NT2/D1 (cell line): ENCODE measurements at regions not wholly inside any gene's neighbourhood (a gene's known extent, or its start where the extent isn't known, plus 50 kb on each side); places are given as distances from the start of the nearest gene placed in this dataset.
"Not testable (repeated sequence)": the region's sequence is repeated elsewhere in the genome, so short reads cannot be mapped to it uniquely, and the experiment has no call there.

Experiments
- DNase-seq: peaks from one replicate; pipeline ENCODE4 v3.0.0-alpha.2; 2011; ENCODE audit warnings: low read depth, low spot score
- H3K27me3 ChIP-seq: 2 replicates; pipeline ENCODE4 v1.6.0; 2011; ENCODE audit warnings: mild to moderate bottlenecking; ENCODE audit not compliant: insufficient read length, insufficient read depth
- H3K36me3 ChIP-seq: 2 replicates; pipeline ENCODE4 v1.6.1; 2011; ENCODE audit warnings: mild to moderate bottlenecking, low read length, mixed read lengths; ENCODE audit not compliant: insufficient read depth, insufficient read length
- H3K4me1 ChIP-seq: 2 replicates; pipeline ENCODE4 v1.5.1; 2011; ENCODE audit not compliant: insufficient read depth, insufficient read length
- H3K4me3 ChIP-seq: 2 replicates; pipeline ENCODE4 v1.5.1; 2011; ENCODE audit warnings: low read depth; ENCODE audit not compliant: insufficient read length
- H3K9ac ChIP-seq: 2 replicates; pipeline ENCODE4 v1.6.0; 2011; ENCODE audit warnings: low read depth; ENCODE audit not compliant: insufficient read length
- H3K9me3 ChIP-seq: 2 replicates; pipeline ENCODE4 v1.5.1; 2011; ENCODE audit warnings: mild to moderate bottlenecking, low read length; ENCODE audit not compliant: insufficient read depth
- SUZ12 ChIP-seq: IDR thresholded peaks from 2 replicates; pipeline ENCODE4 v1.6.1; 2011; ENCODE audit not compliant: insufficient read length, insufficient read depth; ENCODE audit errors: extremely low read depth
- YY1 ChIP-seq: IDR thresholded peaks from 2 replicates; pipeline ENCODE4 v1.6.1; 2011; ENCODE audit not compliant: insufficient read length, insufficient read depth
- ZNF274 ChIP-seq: IDR thresholded peaks from 2 replicates; pipeline ENCODE4 v1.6.1; 2011; ENCODE audit warnings: mild to moderate bottlenecking, low read depth, low read length

DNA sequence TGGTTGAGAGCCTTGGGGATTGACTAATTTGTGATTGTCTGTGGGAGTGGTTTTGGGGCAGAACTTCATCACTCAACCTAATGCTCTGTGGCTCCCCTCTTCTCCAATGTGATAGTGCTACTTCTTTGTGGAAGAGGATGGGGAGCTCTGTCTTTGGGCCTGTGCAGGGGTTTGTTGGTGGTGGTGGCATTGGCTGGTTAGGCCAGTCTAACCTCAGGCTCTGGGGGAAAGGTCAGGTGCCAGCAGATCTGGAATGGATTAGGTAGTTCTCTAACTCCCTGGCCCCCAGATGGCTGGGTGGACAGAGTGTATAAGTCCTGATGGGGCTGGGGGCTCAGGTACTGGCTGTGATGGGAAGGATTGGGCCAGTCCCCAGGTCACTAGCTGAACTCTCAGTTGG lies 129.0 kb upstream of the CHD6 start:
- no peak for DNase-seq
- no peak overlapping the region for H3K9ac ChIP-seq
- H3K4me3 ChIP-seq, result no peak overlapping the region
- H3K9me3 ChIP-seq, result no peaks in the 10 kb centered on the region
- H3K36me3 ChIP-seq, result no peaks in the 10 kb centered on the region
- no peaks in the 10 kb centered on the region for H3K27me3 ChIP-seq
- no peak for TF ChIP-seq YY1
- no peak for TF ChIP-seq SUZ12
- TF ChIP-seq ZNF274, result no peak
- peaks cover 7% of the 10 kb centered on the region for H3K4me1 ChIP-seq

DNA sequence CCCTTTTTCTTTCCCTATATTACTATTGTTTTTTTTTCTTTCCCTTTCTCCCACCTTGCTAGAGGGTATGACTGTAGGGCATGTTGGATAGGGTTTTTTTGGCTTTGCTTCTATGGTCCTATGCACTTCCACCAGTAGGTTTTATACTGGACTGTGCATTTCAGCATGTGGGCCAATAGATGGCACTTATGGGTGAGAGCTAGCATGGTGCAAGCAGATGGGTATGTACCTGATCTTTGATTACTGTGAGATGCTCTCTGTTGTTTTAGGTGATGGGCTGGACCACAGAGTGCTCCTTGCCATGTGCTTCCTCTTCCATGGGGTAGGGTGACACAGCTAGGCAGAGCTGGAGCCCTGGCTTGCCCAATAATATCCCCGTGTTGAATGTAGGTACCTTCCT lies 128.5 kb upstream of the CHD6 start:
- peaks cover 7% of the 10 kb centered on the region for H3K4me1 ChIP-seq
- no peak for TF ChIP-seq SUZ12
- no peak for TF ChIP-seq ZNF274
- no peak for TF ChIP-seq YY1
- H3K4me3 ChIP-seq, result no peak overlapping the region
- no peak for DNase-seq
- no peaks in the 10 kb centered on the region for H3K9me3 ChIP-seq
- no peaks in the 10 kb centered on the region for H3K36me3 ChIP-seq
- no peak overlapping the region for H3K9ac ChIP-seq
- H3K27me3 ChIP-seq, result no peaks in the 10 kb centered on the region

DNA sequence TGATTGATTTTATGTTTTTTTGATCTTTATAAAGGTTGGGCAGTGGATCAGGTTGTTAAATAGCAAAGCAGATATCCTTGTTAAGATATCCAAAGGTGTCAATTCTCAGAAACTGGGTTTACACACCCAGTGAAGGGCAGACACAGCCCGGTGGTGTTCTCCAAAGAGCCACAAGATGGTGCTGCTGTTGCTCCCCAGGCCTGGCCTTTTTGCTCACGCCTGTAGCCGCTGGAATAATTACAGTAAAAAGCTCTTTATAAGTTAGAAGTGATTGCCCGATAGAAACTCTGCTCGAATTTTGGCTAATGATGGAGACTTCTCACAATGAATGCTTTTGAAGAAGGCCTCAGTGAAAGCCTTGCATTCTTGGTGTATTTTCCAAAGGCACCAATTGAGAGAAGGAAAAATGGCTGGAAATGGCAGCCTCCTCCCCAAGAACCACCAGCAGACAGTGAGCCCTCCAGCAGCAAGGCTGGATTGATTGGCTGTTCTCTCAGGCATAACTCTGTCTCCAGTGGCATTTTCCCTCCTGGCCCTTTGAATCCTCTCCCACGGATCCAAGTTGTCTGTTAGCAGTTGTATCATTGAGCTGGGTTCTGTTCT lies 120.5 kb upstream of the CHD6 start:
- no peaks in the 10 kb centered on the region for H3K27me3 ChIP-seq
- H3K9ac ChIP-seq, result no peak overlapping the region

DNA sequence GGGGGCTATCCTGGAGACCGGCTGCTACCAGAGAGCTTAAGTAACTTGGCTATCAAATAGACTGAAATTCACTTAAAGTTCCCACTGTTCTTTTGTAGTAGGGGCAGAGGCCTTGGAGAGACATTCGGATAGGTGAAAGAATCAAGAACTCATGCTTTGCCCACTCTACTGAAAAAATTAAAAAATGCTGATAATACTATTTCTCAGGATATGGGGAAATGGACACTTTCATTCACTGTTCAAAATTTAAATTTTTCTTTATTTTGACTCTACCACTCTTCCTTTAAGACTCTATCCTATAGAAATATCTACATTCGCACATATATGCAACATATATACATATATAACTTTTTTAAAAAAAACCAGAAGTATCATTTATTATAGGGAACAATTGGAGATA lies 117.8 kb upstream of the CHD6 start:
- H3K9ac ChIP-seq, result no peak overlapping the region
- no peak for TF ChIP-seq SUZ12
- no peak for TF ChIP-seq YY1
- TF ChIP-seq ZNF274, result no peak
- no peak for DNase-seq
- H3K4me1 ChIP-seq, result no peaks in the 10 kb centered on the region
- no peaks in the 10 kb centered on the region for H3K36me3 ChIP-seq
- no peak overlapping the region for H3K4me3 ChIP-seq
- no peaks in the 10 kb centered on the region for H3K9me3 ChIP-seq
- H3K27me3 ChIP-seq, result no peaks in the 10 kb centered on the region

More for the DNA sequence above, 120.5 kb upstream of the CHD6 start:
- peak; percentile 56 for DNase-seq
- TF ChIP-seq SUZ12 (no peak), ZNF274 (no peak), YY1 (no peak)
- Histone ChIP-seq H3K4me3 (no peak overlapping the region), H3K4me1 (no peaks in the 10 kb centered on the region), H3K36me3 (no peaks in the 10 kb centered on the region), H3K9me3 (no peaks in the 10 kb centered on the region)

DNA sequence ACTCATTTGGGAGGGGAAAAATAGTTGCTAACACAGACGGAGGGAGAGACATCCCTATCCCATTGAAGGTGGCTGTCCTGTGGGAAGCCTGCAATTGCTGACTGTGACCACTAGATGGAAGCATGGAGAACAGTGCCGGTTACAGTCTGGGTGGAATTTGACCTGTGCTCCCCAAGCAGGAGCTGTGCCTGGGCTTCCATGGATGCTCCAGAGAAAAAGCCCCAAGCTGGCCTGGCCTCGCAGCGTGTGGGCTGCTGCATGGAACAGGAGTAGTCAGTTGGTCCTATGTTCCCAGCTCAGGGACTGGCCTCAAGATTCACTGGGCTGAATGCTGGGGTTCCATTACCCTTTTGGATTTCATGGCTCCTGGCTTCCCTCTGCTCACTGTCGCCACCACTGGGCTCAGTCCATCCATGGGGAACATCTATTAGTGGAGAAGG lies 116.3 kb upstream of the CHD6 start:
- Histone ChIP-seq H3K4me3 (no peak overlapping the region), H3K4me1 (no peaks in the 10 kb centered on the region), H3K9ac (no peak overlapping the region), H3K9me3 (no peaks in the 10 kb centered on the region), H3K27me3 (no peaks in the 10 kb centered on the region), H3K36me3 (no peaks in the 10 kb centered on the region)
- DNase-seq, result peak; percentile 54
- TF ChIP-seq YY1, result no peak
- no peak for TF ChIP-seq ZNF274
- TF ChIP-seq SUZ12, result no peak

DNA sequence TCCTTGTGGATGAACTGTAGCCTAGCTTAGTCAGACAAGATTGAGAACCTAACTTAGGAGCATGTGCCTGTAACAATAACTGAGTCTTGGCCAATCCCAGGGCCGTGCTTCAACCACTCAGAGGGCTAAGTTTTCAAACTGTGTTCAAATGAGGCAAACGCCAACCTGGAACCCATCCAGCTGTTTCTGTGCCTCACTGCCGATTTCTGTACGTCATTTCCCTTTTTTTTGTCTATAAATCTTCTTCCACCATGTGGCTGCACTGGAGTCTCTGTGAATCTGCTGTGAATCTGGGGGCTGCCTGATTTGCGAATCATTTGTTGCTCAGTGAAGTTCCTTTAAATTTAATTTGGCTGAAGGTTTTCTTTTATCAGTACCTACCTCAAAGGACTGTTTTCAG lies 115.0 kb upstream of the CHD6 start:
- no peak overlapping the region for H3K4me3 ChIP-seq
- no peak for DNase-seq

DNA sequence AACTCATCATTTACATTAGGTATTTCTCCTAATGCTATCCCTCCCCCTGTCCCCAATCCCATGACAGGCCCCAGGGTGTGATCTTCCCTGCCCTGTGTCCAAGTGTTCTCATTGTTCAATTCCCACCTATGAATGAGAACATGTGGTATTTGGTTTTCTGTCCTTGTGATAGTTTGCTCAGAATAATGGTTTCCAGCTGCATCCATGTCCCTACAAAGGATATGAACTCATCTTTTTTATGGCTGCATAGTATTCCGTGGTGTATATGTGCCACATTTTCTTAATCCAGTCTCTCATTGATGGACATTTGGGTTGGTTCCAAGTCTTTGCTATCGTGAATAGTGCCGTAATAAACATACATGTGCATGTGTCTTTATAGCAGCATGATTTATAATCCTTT lies 113.0 kb upstream of the CHD6 start:
- not testable (repeated sequence) for H3K9ac ChIP-seq, H3K36me3 ChIP-seq, H3K9me3 ChIP-seq, DNase-seq, H3K4me3 ChIP-seq, H3K27me3 ChIP-seq, H3K4me1 ChIP-seq

More for the DNA sequence above, 115.0 kb upstream of the CHD6 start:
- H3K9me3 ChIP-seq, result no peaks in the 10 kb centered on the region
- H3K27me3 ChIP-seq, result no peaks in the 10 kb centered on the region
- TF ChIP-seq SUZ12 (no peak), YY1 (no peak)
- H3K4me1 ChIP-seq, result no peaks in the 10 kb centered on the region
- no peaks in the 10 kb centered on the region for H3K36me3 ChIP-seq
- no peak overlapping the region for H3K9ac ChIP-seq

DNA sequence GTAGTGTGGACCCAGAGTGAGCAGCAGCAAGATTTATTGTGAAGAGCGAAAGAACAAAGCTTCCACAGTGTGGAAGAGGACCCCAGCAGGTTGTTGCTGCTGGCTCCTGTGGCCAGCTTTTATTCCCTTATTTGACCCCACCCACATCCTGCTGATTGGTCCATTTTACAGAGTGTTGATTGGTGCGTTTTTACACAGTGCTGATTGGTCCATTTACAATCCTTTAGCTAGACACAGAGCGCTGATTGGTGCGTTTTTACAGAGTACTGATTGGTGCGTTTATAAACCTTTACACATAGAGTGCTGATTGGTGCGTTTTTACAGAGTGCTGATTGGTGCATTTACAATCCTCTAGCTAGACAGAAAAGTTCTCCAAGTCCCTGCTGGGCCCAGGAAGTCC lies 109.5 kb upstream of the CHD6 start:
- not testable (repeated sequence) for H3K9me3 ChIP-seq, H3K9ac ChIP-seq, H3K27me3 ChIP-seq

More for the DNA sequence above, 109.5 kb upstream of the CHD6 start:
- DNase-seq, H3K4me1 ChIP-seq, H3K4me3 ChIP-seq, H3K36me3 ChIP-seq: not testable (repeated sequence)
